ENCODE measurements at regions not wholly inside any gene's neighbourhood (a gene's known extent, or its start where the extent isn't known, plus 50 kb on each side); places are given as distances from the start of the nearest gene placed in this dataset.

GRCh38 chr5:8683496-8683895, 814.5 kb downstream of the MTRR start (continued):
- TF ChIP-seq CHD7 (IDR thresholded peaks at IDR 0.05; ENCODE audit: insufficient replicate concordance, low read length) (no peak), RFX5 (IDR thresholded peaks at IDR 0.05; ENCODE audit: borderline replicate concordance, low read depth, low read length) (no peak), EGR1 (IDR thresholded peaks at IDR 0.05; ENCODE audit: borderline replicate concordance, low read depth, low read length) (no peak), SUZ12 (IDR thresholded peaks at IDR 0.05; ENCODE audit: low read length) (no peak), SP2 (IDR thresholded peaks at IDR 0.05; ENCODE audit: low read length) (no peak), BCL11A (IDR thresholded peaks at IDR 0.05; ENCODE audit: low read depth in 2 of 2, low read length in 2 of 2) (no peak), CBX5 (IDR thresholded peaks at IDR 0.05; ENCODE audit: low read depth, low read length) (no peak), SRF (IDR thresholded peaks at IDR 0.05; ENCODE audit: low read depth, low read length) (no peak), NANOG (IDR thresholded peaks at IDR 0.05; ENCODE audit: insufficient read depth, low read depth, low read length, poor library complexity, severe bottlenecking) (no peak), SP4 (IDR thresholded peaks at IDR 0.05; ENCODE audit: low read length) (no peak), SIN3A (conservative IDR thresholded peaks at IDR 0.05 in 1 of 2, IDR thresholded peaks at IDR 0.05 in 1 of 2; ENCODE audit: low read depth in 1 of 2, low read length in 2 of 2) (no peak), JUN (IDR thresholded peaks at IDR 0.05; ENCODE audit: low read depth, low read length) (no peak), MAFK (IDR thresholded peaks at IDR 0.05; ENCODE audit: low read depth, low read length) (no peak)

Data from H1 (cell line).